Large intestine (tissue), 3 donors: ENCODE measurements at regions not wholly inside any gene's neighbourhood (a gene's known extent, or its start where the extent isn't known, plus 50 kb on each side); places are given as distances from the start of the nearest gene placed in this dataset.
"Not testable (repeated sequence)": the region's sequence is repeated elsewhere in the genome, so short reads cannot be mapped to it uniquely, and the experiment has no call there.

Experiments
- DNase-seq, 2 donors: peaks; one replicate each; pipeline versions ENCODE4 v3.0.0 to v3.0.0-alpha.2; 2013
- H3K27ac ChIP-seq: one replicate; pipeline ENCODE4 v1.5.1; 2013; ENCODE audit warnings: low read length
- H3K27me3 ChIP-seq: 2 replicates; pipeline ENCODE4 v1.6.1; 2013; ENCODE audit warnings: low read length; ENCODE audit not compliant: control insufficient read depth, insufficient read depth
- H3K36me3 ChIP-seq: 2 replicates; pipeline ENCODE4 v1.6.1; 2013; ENCODE audit warnings: low read length; ENCODE audit not compliant: control insufficient read depth, insufficient read depth
- H3K4me1 ChIP-seq: one replicate; pipeline ENCODE4 v1.6.1; 2013; ENCODE audit warnings: low read length; ENCODE audit not compliant: control insufficient read depth, insufficient read depth
- H3K4me3 ChIP-seq: one replicate; pipeline ENCODE4 v1.5.1; 2013; ENCODE audit warnings: low read length
- H3K9me3 ChIP-seq: one replicate; pipeline ENCODE4 v1.6.1; 2013; ENCODE audit warnings: mild to moderate bottlenecking, low read depth, low read length, moderate library complexity; ENCODE audit not compliant: control insufficient read depth
- WGBS: methylation state at CpG from one replicate; pipeline ENCODE4 v1.1.5; 2013; ENCODE audit warnings: low lambda C conversion rate; ENCODE audit not compliant: insufficient coverage; 5-methylcytosine and 5-hydroxymethylcytosine counted together

DNA sequence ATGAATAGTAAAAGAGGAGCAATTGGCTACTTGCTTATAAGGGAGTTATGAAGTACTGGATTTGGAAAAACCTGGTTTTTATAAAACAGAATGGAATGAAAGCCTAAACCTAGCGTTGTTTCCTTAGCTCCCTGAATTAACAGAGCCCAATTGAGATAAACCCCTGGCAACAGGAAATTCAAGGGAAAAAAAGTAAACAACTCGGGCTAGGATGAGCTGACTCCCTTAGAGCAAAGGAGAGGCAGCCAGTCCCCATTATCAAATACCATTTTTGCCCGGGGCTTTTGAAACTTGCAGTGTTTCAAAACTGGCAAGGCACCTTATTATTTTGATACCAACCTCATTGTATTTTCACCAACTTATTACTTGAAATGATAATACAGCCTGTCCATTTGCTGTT lies 587.5 kb downstream of the CD109 start:
- Histone ChIP-seq H3K27ac (no peak overlapping the region), H3K27me3 (no peaks in the 10 kb centered on the region), H3K4me1 (no peaks in the 10 kb centered on the region), H3K4me3 (no peak overlapping the region), H3K9me3 (no peaks in the 10 kb centered on the region), H3K36me3 (no peaks in the 10 kb centered on the region)
- DNase-seq = no peak
- WGBS = no CpG with 5 or more reads among the region's 3 CpGs

DNA sequence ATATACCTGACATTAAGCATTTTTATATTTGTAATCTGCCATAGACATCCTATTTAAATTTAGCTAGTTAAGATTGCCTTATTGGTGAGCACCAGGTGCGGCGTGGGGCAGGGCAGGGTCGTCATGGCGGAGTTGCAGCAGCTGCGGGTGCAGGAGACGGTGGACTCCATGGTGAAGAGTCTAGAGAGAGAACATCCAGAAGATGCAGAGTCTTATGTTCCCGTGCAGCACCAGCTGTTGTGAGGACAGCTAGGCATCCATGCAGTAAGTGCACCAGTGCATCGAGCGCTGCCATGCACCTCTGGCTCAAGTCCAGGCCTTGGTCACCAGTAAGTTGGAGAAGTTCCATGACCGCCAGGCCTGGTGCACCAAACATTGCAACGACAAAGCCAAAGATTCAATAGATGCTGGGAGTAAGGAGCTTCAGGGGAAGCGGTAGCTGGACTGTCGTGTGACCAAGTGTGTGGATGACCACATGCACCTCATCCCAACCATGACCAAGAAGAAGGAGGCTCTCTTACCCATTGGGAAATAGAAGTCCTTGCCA lies 586.2 kb downstream of the CD109 start:
- H3K4me3 ChIP-seq = no peak overlapping the region
- no CpG with 5 or more reads among the region's 13 CpGs for WGBS
- H3K27me3 ChIP-seq = no peaks in the 10 kb centered on the region

DNA sequence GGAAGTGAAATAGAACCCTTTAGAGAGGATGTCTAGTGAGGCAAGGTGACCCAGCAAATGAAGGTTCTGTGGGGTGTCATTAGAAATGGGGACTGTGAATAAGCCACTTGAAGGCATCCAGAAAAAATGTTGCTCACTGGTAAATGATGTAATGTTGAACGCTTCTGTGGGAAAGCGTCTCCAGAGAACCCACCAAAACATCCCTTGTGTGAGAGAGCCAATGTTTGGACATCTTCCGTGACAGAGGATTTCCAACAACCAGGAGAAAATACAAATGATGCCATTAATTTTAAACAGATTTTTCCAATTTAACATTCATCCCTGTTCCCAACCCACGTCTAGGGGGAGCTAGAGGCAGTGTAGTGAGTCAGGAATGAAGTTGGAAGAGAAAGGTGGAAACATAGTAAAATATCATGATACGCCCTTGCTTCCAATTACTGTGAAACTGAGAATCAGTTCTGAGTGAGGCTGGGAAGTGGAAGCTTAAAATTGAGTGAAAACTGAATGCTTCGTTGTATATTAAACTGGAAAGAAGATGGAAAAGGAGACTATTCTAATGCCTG lies 584.2 kb downstream of the CD109 start:
- 68% methylated on average over 3 of the region's 6 CpGs for WGBS
- Histone ChIP-seq H3K4me1 (no peaks in the 10 kb centered on the region), H3K27me3 (no peaks in the 10 kb centered on the region), H3K9me3 (no peaks in the 10 kb centered on the region), H3K36me3 (no peaks in the 10 kb centered on the region), H3K27ac (no peak overlapping the region), H3K4me3 (no peak overlapping the region)
- no peak for DNase-seq

More for the DNA sequence above, 586.2 kb downstream of the CD109 start:
- no peaks in the 10 kb centered on the region for H3K9me3 ChIP-seq
- DNase-seq = no peak
- no peaks in the 10 kb centered on the region for H3K4me1 ChIP-seq
- H3K27ac ChIP-seq = no peak overlapping the region
- H3K36me3 ChIP-seq = no peaks in the 10 kb centered on the region

DNA sequence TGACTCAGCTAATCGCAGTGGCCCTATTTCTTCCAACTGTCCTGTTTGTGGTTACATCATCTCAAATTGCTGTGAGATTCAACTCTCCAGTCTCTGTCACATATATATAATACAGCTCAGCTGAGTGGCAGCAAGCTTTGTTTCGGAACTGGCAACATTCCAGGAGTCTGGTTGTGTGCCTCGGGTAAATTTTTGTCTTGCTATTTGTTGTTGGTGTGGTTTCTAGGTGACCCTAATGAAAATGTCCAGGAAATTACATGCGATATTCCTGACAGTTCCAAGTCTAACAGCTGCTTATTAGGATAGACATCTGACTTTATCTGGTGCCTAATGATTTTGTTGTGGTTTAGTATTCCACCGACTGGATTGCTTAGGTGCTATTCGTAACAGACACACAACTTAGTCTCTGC lies 581.8 kb downstream of the CD109 start:
- Histone ChIP-seq H3K36me3 (no peaks in the 10 kb centered on the region), H3K27ac (no peak overlapping the region), H3K27me3 (no peaks in the 10 kb centered on the region), H3K4me1 (no peaks in the 10 kb centered on the region), H3K9me3 (no peaks in the 10 kb centered on the region), H3K4me3 (no peak overlapping the region)
- DNase-seq = peak; percentile 12 to 27
- WGBS = 40% methylated on average over 1 of the region's 6 CpGs

DNA sequence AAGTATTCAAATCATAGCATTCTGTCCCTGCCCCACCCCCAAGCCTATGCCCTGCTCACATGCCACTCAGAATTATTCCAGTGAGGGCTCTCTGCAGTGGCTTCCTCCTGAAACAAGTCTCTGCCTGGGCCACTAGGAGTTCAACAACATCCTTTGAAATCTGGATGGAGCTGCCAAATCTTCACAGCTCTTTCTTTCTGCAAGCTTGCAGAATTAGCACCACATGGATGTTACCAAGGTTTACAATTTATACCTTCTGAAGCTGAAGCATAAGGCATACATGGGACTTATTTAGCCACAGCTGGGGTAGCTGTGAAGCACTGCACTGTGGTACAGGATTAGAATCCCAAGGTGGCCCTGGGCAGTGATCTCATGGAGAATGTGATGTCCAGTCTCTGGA lies 577.5 kb downstream of the CD109 start:
- Histone ChIP-seq H3K4me1 (no peaks in the 10 kb centered on the region), H3K36me3 (no peaks in the 10 kb centered on the region), H3K9me3 (no peaks in the 10 kb centered on the region), H3K27me3 (no peaks in the 10 kb centered on the region), H3K27ac (no peak overlapping the region), H3K4me3 (no peak overlapping the region)
- DNase-seq = no peak

DNA sequence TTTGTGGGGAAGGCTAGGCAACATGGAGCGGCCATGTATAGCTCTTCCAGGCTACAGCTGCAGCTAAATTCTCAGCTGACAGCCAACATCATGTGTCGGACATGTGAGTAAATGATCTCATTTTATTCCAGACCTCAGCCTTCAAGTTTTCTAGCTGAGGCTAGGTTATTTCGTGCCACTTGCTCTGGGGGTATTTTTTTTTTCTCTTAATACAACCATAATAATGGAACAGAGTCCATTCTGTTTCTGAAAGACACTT lies 573.5 kb downstream of the CD109 start:
- no CpG with 5 or more reads among the region's 3 CpGs for WGBS
- Histone ChIP-seq H3K27ac (no peak overlapping the region), H3K36me3 (no peaks in the 10 kb centered on the region), H3K9me3 (no peaks in the 10 kb centered on the region), H3K4me3 (no peak overlapping the region), H3K27me3 (no peaks in the 10 kb centered on the region), H3K4me1 (no peaks in the 10 kb centered on the region)
- no peak for DNase-seq

DNA sequence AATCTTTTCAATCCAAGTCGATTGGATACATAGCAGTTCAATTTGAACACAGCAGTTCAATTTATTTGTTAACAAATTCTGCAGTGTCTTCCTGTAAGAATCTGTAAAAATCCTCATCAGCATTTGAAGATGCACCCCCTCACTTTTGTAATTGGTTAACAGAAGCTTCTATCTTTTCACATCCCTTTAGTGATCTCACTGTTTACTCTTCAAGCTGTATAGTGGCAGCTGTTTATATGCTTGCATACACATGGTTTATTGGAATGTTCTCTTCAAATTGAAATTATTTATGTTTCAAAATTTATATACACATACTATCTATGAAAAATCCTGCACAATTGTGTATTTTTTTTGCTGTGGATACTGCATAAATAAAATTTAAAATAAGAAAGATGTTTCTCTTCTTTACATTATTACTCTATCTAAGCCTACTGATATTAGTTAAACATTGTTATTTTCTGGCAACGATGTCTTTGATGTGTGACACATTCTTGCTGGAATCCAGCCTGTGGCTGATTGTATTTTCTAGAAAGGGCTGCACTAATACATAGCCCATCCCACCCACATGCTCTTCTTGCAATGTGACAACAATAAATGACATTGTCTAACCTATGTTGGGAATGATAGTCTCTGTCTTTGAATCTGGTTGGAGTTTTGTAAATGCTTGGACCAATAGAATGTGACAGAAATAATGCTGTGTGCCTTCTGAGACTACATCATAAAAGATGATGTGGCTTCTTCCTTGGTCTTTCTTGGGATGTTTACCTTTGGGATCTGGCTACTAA lies 573.0 kb downstream of the CD109 start:
- 60% methylated on average over 2 of the region's 2 CpGs for WGBS
- H3K4me3 ChIP-seq = no peak overlapping the region
- no peaks in the 10 kb centered on the region for H3K27me3 ChIP-seq
- H3K36me3 ChIP-seq = no peaks in the 10 kb centered on the region
- no peak for DNase-seq
- H3K4me1 ChIP-seq = no peaks in the 10 kb centered on the region
- no peak overlapping the region for H3K27ac ChIP-seq
- H3K9me3 ChIP-seq = no peaks in the 10 kb centered on the region

DNA sequence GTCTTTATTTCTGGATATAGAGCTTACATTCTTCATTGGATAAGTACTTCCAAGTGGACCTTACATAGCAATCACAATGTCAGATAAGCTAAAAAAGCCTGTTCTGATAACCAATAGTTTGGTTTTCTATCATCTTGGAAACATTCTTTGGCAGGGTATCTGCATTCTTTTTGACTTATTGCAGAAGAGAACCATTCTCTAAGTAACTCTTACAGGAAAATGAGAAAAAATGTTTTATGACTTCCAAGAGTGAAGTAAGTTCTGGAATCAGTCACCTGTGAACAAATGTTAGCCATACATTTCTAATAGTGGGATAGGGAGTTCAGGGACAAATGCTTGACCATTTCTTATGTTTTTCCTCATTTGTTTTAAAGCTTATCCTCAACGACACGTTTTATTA lies 564.0 kb downstream of the CD109 start:
- no peak for DNase-seq
- Histone ChIP-seq H3K36me3 (no peaks in the 10 kb centered on the region), H3K4me1 (no peaks in the 10 kb centered on the region), H3K27ac (no peak overlapping the region), H3K27me3 (no peaks in the 10 kb centered on the region), H3K4me3 (no peak overlapping the region), H3K9me3 (peaks cover 9% of the 10 kb centered on the region)
- 100% methylated on average over 2 of the region's 2 CpGs for WGBS

DNA sequence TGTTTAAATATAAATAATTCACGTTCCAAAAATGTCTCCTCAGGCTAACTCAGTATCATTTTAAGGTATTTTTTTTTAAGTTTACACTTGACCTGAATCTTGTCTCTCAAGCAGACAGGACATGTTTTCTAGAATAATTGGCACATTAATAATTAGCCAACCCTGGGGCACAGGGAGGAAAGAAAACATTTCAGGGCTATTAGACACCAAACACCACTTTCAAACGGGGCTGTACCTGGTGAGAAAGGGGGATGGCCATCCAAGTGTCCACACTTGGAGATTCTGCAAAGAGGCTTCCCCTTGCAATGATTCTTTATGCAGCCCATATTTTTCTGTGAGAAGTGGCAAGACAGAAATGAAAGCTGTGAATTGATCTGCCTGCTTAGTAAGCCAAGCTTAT lies 560.8 kb downstream of the CD109 start:
- WGBS = 33% methylated on average over 1 of the region's 2 CpGs
- Histone ChIP-seq H3K27ac (peak overlapping the region; percentile 23), H3K4me1 (no peaks in the 10 kb centered on the region), H3K4me3 (no peak overlapping the region), H3K36me3 (no peaks in the 10 kb centered on the region), H3K27me3 (no peaks in the 10 kb centered on the region), H3K9me3 (peaks cover 12% of the 10 kb centered on the region)
- DNase-seq = peak in 1 of 2 donors; percentile 14

DNA sequence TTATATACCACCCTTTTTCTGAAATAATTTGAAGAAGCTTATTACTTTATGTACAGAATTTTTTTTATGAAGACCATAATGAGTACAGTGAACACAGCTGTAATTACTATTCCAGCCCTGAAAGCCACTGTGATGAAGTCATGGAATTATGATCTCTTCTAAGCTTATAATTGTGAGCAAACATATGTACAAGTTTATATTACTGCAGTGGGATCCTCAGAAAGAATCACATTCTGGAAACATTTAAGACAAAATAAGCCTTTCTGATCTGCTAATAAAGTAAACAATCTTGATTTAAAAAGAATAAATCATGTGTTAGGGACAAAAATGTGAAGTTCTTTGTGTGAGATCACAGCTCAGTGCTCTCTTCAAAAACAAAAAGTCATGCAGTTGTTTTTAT lies 560.4 kb downstream of the CD109 start:
- H3K27me3 ChIP-seq = no peaks in the 10 kb centered on the region
- H3K36me3 ChIP-seq = no peaks in the 10 kb centered on the region
- H3K9me3 ChIP-seq = peaks cover 12% of the 10 kb centered on the region
- H3K27ac ChIP-seq = peak overlapping the region; percentile 23
- peaks cover 3% of the 10 kb centered on the region for H3K4me1 ChIP-seq
- peak in 1 of 2 donors; percentile 29 for DNase-seq
- no peak overlapping the region for H3K4me3 ChIP-seq

DNA sequence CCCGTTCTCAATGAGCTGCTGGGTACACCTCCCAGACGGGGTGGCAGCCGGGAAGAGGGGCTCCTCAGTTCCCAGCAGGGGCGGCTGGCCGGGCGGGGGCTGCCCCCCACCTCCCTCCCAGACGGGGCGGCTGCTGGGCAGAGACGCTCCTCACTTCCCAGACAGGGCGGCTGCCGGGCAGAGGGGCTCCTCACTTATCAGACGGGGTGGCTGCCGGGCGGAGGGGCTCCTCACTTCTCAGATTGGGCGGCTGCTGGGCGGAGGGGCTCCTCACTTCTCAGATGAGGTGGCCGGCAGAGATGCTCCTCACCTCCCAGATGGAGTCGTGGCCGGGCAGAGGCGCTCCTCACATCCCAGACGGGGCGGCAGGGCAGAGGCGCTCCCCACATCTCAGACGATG lies 559.0 kb downstream of the CD109 start:
- H3K27ac ChIP-seq, H3K36me3 ChIP-seq, DNase-seq, H3K4me1 ChIP-seq, H3K4me3 ChIP-seq, H3K27me3 ChIP-seq: not testable (repeated sequence)
- peaks cover 12% of the 10 kb centered on the region for H3K9me3 ChIP-seq
- no CpG with 5 or more reads among the region's 24 CpGs for WGBS
